Breast epithelium (tissue), 4 donors: ENCODE measurements at regions not wholly inside any gene's neighbourhood (a gene's known extent, or its start where the extent isn't known, plus 50 kb on each side); places are given as distances from the start of the nearest gene placed in this dataset.

Source experiments
- DNase-seq, 2 donors: peaks; one replicate each; pipeline ENCODE4 v3.0.0-alpha.2; 2019; ENCODE audit warnings: low spot score in 2 of 2
- H3K27ac ChIP-seq, 2 donors: fragments of 200-600 bp; sonication (generic) in 1 of 2; one replicate each; pipeline ENCODE4 v1.5.1; 2016 to 2019; ENCODE audit warnings: mild to moderate bottlenecking in 1 of 2
- H3K27me3 ChIP-seq, 2 donors: fragments of 200-600 bp; sonication (generic) in 1 of 2; one replicate each; pipeline versions ENCODE4 v1.5.1 to v1.6.0; 2017 to 2019; ENCODE audit warnings: control low read depth in 1 of 2, mild to moderate bottlenecking in 1 of 2
- H3K36me3 ChIP-seq: fragments of 200-600 bp; one replicate; pipeline ENCODE4 v1.5.1; 2019
- H3K4me1 ChIP-seq, 2 donors: fragments of 200-600 bp; sonication (generic); one replicate each; pipeline ENCODE4 v1.5.1; 2016 to 2019; ENCODE audit warnings: control low read depth in 1 of 2
- H3K4me3 ChIP-seq, 3 donors: fragments of 200-600 bp; sonication (generic); 1 replicate in 2 of 3; 2 replicates in 1 of 3; pipeline ENCODE4 v1.5.1; 2016 to 2019; ENCODE audit warnings: mild to moderate bottlenecking in 3 of 3, moderate library complexity in 2 of 3
- H3K9me3 ChIP-seq, 2 donors: fragments of 200-600 bp; sonication (generic) in 1 of 2; one replicate each; pipeline ENCODE4 v1.5.1; 2016 to 2019; ENCODE audit warnings: control low read depth in 1 of 2
- CTCF ChIP-seq, 3 donors: fragments of 450-650 bp; IDR thresholded peaks; one replicate each; pipeline ENCODE4 v1.5.1; 2016 to 2017; ENCODE audit warnings: antibody characterized with exemption in 3 of 3, mild to moderate bottlenecking in 3 of 3, moderate library complexity in 3 of 3
- POLR2A ChIP-seq: fragments of 450-650 bp; IDR thresholded peaks from one replicate; pipeline ENCODE4 v1.6.1; 2016; ENCODE audit warnings: antibody characterized with exemption, mild to moderate bottlenecking, moderate library complexity
- POLR2AphosphoS5 ChIP-seq, 3 donors: sonication (generic); formaldehyde crosslinking; IDR thresholded peaks; one replicate each; pipeline ENCODE4 v1.6.1; 2017; ENCODE audit warnings: antibody characterized with exemption in 3 of 3
- intact Hi-C: fragments of 100-400 bp; cut with DNase I; formaldehyde crosslinking; loops from one replicate; pipeline ENCODE4 v1.15.1; 2023; ENCODE audit warnings: low total_unique reads

GRCh38 chr12:113639474-113639873 is 167.8 kb upstream of the LHX5 start:
- H3K4me1 ChIP-seq, result no peaks in the 10 kb centered on the region
- TF ChIP-seq POLR2AphosphoS5 (IDR thresholded peaks at IDR 0.05), result no peak
- TF ChIP-seq POLR2A, result no peak
- no peak for TF ChIP-seq CTCF (IDR thresholded peaks at IDR 0.05)
- no peaks in the 10 kb centered on the region for H3K36me3 ChIP-seq
- H3K27ac ChIP-seq, result no peak overlapping the region
- H3K4me3 ChIP-seq, result no peak overlapping the region
- H3K27me3 ChIP-seq, result peaks cover 0 to 78% of the 10 kb centered on the region in 2 donors
- no peaks in the 10 kb centered on the region for H3K9me3 ChIP-seq
- no peak for DNase-seq
- intact Hi-C loops, result no loop called here

- Histone ChIP-seq H3K36me3 (no peaks in the 10 kb centered on the region), H3K27me3 (peaks cover 0 to 69% of the 10 kb centered on the region in 2 donors), H3K9me3 (no peaks in the 10 kb centered on the region), H3K4me3 (no peak overlapping the region), H3K27ac (no peak overlapping the region), H3K4me1 (no peaks in the 10 kb centered on the region)
- no peak for DNase-seq
- no peak for TF ChIP-seq POLR2AphosphoS5 (IDR thresholded peaks at IDR 0.05)
- TF ChIP-seq POLR2A, result no peak
- no peak for TF ChIP-seq CTCF (IDR thresholded peaks at IDR 0.05)
- intact Hi-C loops, result no loop called here
These were observed 166.7 kb upstream of the LHX5 start for GRCh38 chr12:113638460-113638775.

- Histone ChIP-seq H3K9me3 (peaks cover 2 to 12% of the 10 kb centered on the region in 2 donors), H3K4me3 (no peak overlapping the region), H3K27me3 (peaks cover 0 to 41% of the 10 kb centered on the region in 2 donors), H3K27ac (no peak overlapping the region), H3K36me3 (no peaks in the 10 kb centered on the region), H3K4me1 (no peaks in the 10 kb centered on the region)
- intact Hi-C loops, result no loop called here
- no peak for TF ChIP-seq CTCF (IDR thresholded peaks at IDR 0.05)
- TF ChIP-seq POLR2AphosphoS5 (IDR thresholded peaks at IDR 0.05), result no peak
- TF ChIP-seq POLR2A, result no peak
- no peak for DNase-seq
These were observed 163.3 kb upstream of the LHX5 start for GRCh38 chr12:113634982-113635381.

GRCh38 chr12:113634474-113634873 is 162.8 kb upstream of the LHX5 start:
- TF ChIP-seq POLR2A (no peak), CTCF (IDR thresholded peaks at IDR 0.05) (no peak), POLR2AphosphoS5 (IDR thresholded peaks at IDR 0.05) (no peak)
- Histone ChIP-seq H3K27ac (no peak overlapping the region), H3K9me3 (peaks cover 3 to 17% of the 10 kb centered on the region in 2 donors), H3K27me3 (peaks cover 0 to 36% of the 10 kb centered on the region in 2 donors), H3K4me1 (no peaks in the 10 kb centered on the region), H3K36me3 (no peaks in the 10 kb centered on the region), H3K4me3 (no peak overlapping the region)
- no peak for DNase-seq
- intact Hi-C loops, result no loop called here

- DNase-seq, result no peak
- no peak overlapping the region for H3K4me3 ChIP-seq
- no peaks in the 10 kb centered on the region for H3K4me1 ChIP-seq
- peaks cover 8 to 24% of the 10 kb centered on the region in 2 donors for H3K9me3 ChIP-seq
- H3K27me3 ChIP-seq, result peaks cover 0 to 29% of the 10 kb centered on the region in 2 donors
- TF ChIP-seq CTCF (IDR thresholded peaks at IDR 0.05) (no peak), POLR2A (no peak), POLR2AphosphoS5 (IDR thresholded peaks at IDR 0.05) (no peak)
- no peak overlapping the region for H3K27ac ChIP-seq
- no peaks in the 10 kb centered on the region for H3K36me3 ChIP-seq
- intact Hi-C loops, result no loop called here
These were observed 162.1 kb upstream of the LHX5 start for GRCh38 chr12:113633678-113634332.
